DOHH2 (cell line): ENCODE measurements at regions not wholly inside any gene's neighbourhood (a gene's known extent, or its start where the extent isn't known, plus 50 kb on each side); places are given as distances from the start of the nearest gene placed in this dataset.

Source experiments
- EZH2phosphoT487 ChIP-seq: fragments of 200-600 bp; sonication (generic); IDR thresholded peaks from 2 replicates; pipeline ENCODE4 v1.6.1; 2017; ENCODE audit warnings: borderline replicate concordance, mild to moderate bottlenecking, antibody characterized with exemption, low read length, moderate library complexity, mixed read lengths
- TF ChIP-seq, protein P1 (sequence below): fragments of 200-600 bp; sonication (generic); IDR thresholded peaks from one replicate; pipeline ENCODE4 v1.5.1; 2014; ENCODE audit warnings: antibody characterized with exemption, mild to moderate bottlenecking, low read depth, low read length; ENCODE audit not compliant: poor library complexity, severe bottlenecking

DNA sequence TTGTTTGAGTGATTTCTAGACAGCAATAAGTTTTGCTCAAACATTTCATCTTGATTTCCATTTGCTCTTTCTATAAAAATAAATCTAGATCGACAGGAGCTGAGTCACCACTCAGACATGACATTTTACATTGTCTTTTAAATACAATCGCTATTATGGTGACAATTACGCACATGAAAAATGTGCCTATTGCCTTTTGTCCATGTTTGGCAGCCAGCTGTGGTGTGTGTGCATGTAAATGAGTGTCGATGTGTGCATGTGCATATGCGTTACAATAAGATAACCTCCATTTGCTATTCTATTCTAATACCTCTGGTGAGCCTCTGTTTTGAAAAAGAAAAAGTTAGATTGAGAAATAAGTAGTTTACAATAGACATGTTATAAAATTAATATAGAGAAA, 89.7 kb upstream of the GRM7 start:
- TF ChIP-seq, protein P1, sequence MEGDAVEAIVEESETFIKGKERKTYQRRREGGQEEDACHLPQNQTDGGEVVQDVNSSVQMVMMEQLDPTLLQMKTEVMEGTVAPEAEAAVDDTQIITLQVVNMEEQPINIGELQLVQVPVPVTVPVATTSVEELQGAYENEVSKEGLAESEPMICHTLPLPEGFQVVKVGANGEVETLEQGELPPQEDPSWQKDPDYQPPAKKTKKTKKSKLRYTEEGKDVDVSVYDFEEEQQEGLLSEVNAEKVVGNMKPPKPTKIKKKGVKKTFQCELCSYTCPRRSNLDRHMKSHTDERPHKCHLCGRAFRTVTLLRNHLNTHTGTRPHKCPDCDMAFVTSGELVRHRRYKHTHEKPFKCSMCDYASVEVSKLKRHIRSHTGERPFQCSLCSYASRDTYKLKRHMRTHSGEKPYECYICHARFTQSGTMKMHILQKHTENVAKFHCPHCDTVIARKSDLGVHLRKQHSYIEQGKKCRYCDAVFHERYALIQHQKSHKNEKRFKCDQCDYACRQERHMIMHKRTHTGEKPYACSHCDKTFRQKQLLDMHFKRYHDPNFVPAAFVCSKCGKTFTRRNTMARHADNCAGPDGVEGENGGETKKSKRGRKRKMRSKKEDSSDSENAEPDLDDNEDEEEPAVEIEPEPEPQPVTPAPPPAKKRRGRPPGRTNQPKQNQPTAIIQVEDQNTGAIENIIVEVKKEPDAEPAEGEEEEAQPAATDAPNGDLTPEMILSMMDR = no peak
- TF ChIP-seq EZH2phosphoT487 = no peak
